GM19328 (cell line): ENCODE measurements at regions not wholly inside any gene's neighbourhood (a gene's known extent, or its start where the extent isn't known, plus 50 kb on each side); places are given as distances from the start of the nearest gene placed in this dataset.

Experiments
- ATAC-seq: cut with Tn5 transposase; IDR thresholded peaks from one replicate; pipeline ENCODE4 v1.9.1; 2021; ENCODE audit warnings: mild to moderate bottlenecking, moderate library complexity; ENCODE audit not compliant: unreplicated experiment

DNA sequence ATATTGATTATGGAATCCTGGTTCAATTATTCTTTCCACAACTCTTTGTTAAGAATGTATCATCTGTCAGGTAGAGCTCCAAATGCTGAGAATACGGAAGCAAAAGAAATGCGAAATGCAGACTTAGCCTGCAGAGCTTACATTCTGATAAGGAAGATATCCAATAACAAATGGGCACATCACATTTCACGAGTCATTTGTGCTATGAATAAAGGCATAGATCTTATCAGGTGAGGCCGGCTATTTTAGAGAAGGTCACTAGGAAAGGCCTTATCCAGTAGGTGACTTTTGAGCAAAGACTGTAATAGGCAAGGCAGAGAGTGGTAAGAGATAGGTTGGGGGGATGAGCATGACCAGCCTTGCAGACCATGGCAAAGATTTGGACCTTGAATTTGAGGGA is 174.3 kb upstream of the SERPINE2 start:
- no peak for ATAC-seq

DNA sequence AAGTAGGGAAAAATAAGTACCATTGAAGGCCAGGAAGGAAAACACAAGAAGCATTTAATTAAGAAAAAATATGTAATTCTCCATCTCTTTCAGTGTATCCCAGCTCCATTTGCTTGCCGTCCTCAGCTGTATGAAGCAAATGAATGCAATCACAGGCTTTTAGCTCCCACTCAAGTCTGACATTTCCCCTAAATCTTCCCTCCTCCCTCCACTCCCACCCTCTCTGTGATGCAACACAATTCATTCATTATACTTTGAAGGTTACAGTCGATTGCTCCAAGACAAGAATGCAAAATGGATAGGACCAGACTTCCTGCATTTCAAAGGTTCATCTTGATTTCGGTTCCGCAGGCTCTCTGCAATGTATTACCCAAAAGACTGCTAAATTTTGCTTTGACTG is 172.7 kb upstream of the SERPINE2 start:
- no peak for ATAC-seq

DNA sequence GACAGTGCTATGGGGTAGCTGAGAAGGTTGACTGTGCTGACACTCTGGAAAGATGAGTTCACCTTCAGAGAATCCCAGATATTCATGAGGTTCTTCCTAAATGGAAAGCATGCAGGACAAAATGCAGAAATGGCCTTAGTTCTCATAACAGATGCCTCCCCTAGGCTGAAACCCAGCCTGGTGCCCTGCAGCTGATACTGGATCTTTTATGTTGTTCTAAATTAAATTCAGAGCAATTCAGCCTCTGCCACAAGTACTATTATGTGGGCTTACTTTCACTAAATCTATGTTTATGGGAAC is 172.0 kb upstream of the SERPINE2 start:
- no peak for ATAC-seq

DNA sequence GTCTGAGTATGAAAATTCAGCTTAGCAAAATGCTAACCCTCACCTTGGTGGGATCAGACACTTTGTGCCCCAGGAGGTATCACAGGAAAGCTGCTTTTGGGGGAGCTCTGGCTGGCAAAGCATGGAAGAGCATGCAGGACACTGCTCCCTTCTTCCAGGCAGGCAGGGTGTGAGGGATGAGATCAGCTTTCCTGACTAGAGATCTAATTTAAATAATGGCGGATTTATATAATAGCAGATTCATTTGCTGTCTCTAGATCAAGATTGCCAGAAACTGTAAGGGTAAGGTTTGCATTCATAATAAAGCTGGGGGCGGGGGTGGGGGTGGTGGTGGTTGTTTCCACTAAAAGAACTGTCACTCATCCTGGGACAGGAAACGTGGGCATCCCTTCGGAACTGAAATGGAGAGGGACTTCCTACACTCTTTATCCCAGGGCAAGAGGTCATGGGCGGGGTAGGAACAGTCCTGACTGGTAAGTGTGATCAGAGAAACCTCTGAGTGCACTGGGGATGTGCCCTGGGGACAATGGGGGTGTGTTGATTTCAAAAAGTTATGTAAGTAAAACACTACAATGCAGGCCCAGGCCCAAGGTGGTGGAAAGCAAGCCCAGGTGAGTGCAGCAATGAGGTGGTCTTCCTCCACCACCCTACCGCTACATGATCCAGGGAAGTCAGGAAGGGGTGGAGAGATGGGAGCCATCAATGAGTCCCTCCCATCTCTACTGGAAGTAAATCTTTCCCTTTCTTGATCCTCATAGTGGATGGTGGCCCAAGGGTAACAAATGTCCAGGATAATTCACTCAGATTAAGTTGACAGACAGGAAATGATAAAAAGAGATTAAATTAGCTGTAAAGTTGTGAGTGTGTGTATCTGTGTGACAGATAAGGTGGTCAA is 171.4 kb upstream of the SERPINE2 start:
- ATAC-seq, result no peak

DNA sequence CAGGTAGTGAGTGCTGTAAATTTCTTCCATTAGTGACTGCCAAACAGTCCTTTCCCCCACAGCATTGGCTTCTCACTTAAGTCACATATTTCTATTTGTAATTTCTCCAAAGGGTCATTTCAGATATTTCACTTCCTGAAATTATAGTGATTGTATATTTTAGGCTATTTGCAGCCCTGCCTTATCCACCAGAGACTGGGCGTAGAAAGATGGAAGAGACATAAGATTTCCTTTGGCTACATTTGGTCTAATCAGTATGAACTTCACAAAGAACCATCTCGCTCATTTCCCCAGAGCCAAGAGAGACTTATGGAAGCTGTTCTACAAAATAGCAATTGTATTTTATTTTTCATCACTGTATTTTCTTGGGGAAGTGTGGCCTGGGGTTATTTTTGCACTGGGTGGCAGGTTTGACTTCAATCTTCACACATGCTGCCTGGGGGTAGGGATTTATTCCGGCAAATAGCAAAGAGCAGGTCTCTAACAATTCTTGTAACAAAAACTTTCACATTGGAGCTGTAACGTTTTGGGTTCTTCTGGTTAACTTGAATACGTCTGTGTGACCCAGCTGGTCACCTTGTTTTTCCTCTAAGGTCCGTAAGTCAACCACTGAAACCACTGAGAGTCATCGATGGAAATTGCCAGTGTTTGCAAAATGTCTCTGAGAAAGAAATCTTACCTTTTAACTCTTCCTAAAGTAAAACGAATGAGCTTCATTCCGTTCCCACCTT is 170.6 kb upstream of the SERPINE2 start:
- ATAC-seq, result no peak

DNA sequence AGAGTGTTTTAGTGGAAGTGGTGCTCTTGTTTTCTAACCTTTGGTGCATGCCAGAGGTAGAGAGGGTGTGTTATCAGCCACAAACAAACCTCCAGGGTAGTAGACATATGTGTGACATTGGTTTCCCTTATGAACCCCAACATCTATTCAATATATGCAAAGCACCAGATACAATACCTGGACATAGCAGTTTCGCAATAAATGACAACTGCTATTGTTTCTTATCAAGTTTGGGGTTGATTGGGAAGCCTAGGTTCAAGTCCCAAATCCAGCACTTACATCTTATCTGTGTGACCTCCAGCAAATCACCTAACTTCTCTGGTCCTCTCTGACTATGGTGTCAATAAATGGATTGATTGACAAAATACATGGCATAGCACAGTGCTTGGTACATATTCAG is 169.4 kb upstream of the SERPINE2 start:
- no peak for ATAC-seq

DNA sequence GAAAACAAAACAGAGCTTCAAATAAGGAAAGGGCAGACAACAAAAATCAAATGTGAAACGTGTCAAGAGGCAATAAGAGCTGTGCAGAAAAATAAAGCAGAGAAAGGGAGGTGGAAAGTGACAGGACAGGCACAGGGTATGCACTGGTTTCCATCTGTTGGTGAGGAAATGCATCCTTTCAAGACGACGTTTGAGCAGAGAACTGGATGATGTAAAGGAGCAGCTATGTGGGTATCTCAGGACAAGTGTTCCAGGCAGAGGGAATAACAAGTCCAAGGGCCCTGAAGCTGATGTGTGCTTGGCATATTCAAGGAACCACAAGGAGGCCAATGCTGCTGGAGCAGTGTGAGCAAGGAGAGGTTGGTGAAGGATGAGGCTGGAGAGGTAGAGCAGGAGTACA is 168.9 kb upstream of the SERPINE2 start:
- ATAC-seq, result no peak

DNA sequence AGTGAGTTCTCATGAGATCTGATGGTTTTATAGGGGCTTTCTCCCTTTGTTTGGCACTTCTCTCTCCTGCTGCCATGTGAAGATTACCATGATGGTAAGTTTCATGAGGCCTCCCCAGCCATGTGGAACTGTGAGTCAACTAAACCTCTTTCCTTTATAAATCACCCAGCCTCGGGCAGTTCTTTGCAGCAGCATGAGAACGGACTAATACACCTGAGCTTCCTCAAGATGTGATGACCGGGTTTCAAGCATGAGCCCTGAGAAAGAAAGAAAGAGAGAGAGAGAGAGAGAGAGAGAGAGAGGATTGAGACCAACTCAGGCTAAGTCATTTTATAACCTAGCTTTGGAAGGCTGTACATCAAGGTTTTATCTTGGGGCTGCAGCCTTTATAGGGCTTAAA is 167.7 kb upstream of the SERPINE2 start:
- no peak for ATAC-seq

DNA sequence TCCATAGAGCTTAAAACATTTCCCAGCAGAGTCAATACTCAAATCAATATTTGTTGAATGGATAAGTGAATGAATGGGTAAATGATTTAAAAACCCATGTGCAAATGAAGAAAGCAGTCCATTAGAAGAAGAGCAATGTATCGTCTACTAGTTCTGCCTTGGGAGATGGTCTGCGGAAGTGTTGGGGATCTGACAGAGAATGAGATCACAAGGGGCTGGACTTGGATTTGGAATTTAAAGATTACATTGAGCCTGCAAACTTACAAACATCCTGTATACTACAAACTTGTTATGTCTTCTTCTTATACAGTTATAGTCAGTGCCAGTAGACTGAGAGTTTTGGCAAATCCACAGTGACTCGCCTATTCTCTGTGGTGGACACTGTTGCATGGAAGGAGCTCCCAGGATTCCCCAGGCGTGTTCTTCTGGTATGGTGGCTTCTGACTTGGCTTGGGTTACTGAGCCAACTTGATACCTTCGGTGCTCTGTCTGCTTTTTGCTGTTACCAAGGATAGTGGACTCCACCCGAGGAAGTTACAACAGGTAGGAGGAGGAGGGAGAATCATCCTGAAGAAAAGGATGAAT is 163.3 kb upstream of the SERPINE2 start:
- ATAC-seq, result no peak

DNA sequence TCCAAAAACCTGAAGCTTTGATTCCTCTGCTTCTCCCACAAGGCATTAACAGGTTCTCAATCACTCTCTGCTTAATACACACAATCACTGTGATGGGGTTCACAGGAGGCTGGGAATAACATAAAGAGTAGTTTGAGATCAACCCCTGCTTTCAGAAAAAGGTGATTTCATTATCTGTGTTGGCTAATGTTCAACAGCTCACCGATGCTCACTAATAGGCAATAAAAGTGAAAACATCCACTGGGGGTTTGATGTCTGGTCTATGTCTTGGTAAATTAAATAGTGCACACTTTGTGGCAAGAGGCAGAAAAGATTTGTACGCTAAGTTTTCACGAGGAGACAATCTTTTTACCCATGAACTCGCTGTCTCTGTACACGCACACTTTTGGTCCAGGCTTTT is 159.3 kb upstream of the SERPINE2 start:
- no peak for ATAC-seq

DNA sequence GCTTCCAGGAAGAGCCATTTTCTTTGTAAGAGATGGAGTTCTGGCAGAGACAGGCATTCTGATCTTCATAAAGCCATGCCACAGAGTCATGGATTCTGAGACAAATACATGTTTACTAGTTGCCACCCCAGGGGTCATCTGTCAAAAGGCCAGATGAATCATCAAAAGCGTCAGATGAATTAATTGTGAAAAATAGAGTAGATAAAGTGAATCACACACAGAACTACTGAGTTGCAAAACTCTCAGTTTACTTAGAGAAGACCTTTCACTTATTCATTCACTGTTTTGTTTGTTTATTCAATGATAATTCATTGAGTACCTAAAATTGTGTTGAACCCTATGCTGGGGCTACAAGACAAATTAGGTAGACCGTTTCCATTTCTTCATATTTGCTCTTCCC is 157.7 kb upstream of the SERPINE2 start:
- ATAC-seq, result no peak

DNA sequence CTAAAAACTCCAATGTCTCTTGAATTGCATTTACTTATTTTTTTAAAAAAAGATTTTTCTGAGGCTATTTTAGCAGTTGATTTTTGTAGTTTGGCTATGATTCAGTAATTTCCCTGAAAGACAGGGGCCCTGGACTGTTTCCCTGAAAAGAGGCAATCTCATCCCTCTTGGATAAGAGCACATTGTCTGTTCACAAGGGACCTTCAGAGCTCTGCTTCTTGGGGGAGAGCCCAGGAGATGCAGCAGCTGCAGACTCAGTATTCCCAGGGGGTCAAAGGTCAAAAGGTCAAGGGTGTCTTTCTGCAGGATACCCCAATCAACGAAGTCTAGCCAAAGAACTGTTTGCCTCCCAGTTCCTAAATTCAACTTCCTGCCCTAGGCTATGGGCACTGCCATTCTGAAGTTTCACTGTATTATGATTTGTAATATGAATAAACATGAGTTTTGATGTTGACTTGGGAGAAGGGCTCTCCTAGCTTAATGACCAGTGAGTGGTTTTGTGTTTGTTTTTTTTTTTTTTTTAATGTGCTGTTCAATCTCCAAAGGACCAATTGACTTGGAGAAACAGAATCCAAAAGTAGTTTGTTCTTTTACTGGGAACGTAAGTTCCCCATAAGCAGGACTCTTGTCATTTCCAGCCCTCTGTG is 157.0 kb upstream of the SERPINE2 start:
- no peak for ATAC-seq

DNA sequence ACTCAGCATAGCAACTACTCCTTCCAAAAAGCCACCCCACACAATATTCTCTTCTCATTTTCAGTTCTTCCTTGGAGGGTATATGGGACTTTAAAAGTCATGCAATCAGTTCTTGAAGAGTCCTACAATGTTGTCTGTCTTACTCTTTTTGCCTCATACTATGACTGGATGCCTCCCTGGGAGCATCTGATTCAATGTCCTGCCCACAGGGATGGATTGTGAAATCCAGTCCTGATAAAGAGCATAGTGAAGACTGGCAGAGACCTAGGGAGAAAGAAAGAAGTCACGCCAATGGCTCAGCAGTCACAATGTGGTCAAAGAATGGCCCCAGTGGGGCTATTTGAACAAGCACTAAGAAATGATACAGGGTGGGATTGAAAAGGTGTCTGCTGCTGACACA is 155.1 kb upstream of the SERPINE2 start:
- ATAC-seq, result no peak

DNA sequence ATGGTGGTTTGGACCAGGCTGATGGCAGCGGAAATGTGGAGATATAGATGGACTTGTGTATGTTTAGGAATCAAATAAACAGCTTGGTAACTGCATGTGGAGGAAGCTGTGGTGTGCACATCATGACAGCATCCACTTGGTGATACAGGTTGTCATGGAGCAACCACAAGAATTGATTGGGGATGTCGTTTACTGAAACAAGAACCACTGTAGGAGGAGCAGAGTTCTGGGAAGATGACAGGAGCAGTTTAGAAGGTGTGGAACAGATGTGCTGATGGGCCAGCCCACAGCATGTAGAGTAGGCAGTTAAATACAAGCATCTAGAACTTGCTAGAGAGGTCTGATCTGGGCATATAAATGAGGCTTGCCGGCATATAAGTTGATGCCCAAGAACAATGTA is 152.4 kb upstream of the SERPINE2 start:
- no peak for ATAC-seq

DNA sequence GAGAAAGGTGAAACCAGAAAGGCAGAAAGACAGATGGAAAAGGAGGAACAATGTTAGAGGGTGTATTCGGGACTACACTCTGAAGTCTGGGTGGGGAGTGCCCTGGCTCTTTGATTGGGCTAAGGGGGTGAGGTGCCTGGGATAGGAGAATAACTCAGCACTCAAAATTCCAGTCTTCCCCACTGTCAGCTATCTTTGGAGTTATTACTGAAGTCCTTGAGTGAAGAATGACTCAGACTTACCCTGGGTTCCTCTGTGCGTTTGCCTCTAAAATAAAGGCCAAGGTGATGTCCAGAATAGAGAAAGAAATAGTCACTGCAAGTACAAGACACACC is 151.8 kb upstream of the SERPINE2 start:
- ATAC-seq, result no peak

DNA sequence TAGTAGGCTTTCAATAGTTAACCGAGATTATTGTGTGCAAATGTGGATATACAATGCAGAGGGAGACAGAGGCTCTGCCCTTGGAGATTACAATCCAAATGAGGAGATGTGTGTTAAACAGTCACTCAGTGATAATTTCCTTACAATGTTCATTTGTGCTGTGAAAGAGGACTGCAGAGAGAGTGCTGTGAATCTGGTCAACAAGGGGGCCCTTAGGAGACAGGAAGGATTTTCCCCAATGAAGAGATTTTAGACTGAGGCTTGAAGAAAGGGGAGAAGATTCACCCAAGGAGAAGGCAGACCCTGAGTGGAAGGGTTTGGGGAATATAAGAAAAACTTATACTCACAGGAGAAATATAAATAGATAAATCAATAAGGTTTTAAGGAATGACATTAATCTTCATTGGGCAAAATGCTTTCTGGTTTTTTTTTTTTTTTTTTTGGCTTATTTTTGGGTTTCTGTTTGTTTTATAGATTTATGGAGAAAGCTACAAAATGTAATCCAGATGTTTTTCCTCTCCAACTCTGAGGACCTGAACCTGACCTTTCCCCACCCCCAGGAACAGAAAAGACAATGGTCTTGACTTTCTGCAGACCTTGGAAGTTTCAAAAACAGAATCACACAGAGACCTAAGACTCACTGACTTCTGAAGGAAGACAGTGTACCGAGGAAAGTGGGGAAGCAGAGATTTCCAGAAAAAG is 151.3 kb upstream of the SERPINE2 start:
- ATAC-seq, result no peak

DNA sequence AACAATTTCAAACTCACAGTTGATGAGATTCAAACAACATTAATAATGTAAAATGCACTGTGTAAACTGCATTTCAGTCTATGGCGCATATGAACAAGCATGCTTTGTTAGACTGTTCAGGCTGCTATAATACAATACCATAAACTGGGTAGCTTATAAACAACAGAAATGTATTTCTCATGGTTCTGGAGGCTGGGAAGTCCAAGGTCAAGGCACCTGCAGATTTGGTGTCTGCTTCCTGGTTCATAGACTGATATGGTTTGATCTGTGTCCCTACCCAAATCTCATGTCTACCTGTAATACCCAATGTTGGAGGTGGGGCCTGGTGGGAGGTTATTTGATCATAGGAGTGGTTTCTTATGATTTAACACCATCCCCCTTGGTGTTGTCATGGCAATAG is 148.1 kb upstream of the SERPINE2 start:
- ATAC-seq, result no peak

DNA sequence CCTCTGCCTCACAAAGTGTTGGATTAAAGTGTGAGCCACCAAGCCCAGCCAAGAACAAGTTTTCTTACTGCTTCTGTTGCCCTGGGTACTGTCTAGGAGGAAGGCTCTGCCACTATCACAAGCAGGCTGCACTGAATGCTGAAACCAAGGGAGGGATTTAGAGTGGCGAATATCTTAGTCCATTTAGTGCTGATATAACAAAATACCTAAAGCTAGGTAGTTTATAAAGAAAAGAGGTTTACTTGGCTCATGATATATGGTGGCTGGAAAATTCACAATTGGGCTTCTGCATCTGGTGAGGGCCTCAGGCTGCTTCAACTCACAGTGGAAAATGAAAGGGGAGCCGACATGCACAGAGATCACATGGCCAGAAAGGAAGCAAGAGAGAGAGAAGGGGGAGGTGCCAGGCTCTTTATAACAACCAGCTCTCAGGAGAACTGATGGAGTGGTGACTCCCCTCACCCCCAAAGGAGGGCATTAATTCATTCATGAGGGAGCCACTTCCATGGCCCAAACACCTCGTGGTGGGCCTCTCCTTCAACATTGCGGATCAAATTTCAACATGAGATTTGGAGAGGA is 146.0 kb upstream of the SERPINE2 start:
- no peak for ATAC-seq

DNA sequence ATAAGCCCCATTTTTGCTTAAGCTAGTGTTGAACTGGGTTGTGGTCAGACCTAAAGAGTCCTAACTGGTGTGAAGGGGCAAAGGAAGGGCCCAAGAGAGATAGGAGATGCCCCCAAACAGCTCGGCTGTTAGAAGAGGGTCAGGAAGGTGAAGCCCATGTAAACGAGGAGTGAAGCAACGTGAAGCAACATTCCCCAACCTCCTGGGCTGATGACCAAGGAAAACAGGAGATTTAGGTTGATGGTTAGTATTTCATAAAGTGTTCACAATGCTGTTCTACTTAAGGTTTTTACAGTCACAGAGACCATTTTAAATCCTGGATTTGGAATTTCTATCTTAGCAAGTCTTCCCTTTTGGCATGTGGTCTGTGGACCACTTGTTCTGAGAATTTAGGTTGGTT is 144.0 kb upstream of the SERPINE2 start:
- ATAC-seq, result no peak

DNA sequence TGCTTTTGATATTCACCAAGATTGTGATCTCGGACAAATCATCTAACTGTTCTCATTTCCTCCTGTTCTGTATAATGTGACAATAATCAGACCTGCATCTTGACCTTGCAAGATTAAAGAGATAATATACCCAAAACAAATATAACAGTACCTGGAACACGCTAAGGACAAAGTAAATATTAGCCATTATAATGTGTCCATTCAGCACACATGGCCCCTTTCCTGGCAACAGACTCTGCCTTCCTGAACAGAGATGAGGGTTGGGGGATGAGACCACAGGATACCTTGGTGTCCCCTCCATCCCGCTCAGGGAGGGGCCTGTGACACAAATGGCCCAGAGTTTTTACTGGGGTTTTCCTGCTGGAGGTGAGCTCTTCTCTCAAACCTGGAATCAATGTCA is 143.4 kb upstream of the SERPINE2 start:
- no peak for ATAC-seq
